ENCODE measurements at regions not wholly inside any gene's neighbourhood (a gene's known extent, or its start where the extent isn't known, plus 50 kb on each side); places are given as distances from the start of the nearest gene placed in this dataset.

DNA sequence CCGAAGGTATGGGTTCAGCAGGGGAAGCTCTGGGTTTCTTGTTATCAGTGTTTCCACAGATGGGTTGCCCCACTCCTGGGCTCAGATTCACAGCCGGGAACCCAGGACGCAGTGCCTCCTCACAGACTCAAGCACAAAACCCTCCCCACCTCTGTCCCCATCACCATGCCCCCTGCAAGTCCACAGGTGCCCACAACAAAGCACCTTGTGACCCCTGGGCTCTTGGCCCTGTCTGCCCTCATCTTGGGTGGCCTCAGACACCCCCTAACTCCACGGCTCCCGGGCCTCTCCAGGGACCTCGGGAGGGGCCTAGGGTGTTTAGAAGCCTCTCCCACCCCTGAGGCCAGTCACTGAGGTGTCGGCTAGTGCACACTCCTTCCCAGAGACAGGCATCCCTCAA is 231.7 kb downstream of the TUBA3C start:
- no peak for ATAC-seq
- no peaks in the 10 kb centered on the region for H3K27me3 ChIP-seq
- peaks cover 0 to 6% of the 10 kb centered on the region in 2 donors for H3K9me3 ChIP-seq
- no peaks in the 10 kb centered on the region for H3K36me3 ChIP-seq
- TF ChIP-seq, protein P1, sequence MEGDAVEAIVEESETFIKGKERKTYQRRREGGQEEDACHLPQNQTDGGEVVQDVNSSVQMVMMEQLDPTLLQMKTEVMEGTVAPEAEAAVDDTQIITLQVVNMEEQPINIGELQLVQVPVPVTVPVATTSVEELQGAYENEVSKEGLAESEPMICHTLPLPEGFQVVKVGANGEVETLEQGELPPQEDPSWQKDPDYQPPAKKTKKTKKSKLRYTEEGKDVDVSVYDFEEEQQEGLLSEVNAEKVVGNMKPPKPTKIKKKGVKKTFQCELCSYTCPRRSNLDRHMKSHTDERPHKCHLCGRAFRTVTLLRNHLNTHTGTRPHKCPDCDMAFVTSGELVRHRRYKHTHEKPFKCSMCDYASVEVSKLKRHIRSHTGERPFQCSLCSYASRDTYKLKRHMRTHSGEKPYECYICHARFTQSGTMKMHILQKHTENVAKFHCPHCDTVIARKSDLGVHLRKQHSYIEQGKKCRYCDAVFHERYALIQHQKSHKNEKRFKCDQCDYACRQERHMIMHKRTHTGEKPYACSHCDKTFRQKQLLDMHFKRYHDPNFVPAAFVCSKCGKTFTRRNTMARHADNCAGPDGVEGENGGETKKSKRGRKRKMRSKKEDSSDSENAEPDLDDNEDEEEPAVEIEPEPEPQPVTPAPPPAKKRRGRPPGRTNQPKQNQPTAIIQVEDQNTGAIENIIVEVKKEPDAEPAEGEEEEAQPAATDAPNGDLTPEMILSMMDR (IDR thresholded peaks at IDR 0.05), result no peak
- DNase-seq, result peak in 1 of 4 donors; percentile 62
- intact Hi-C loops (cut with DNase I), result no loop called here
- no peak overlapping the region for H3K4me3 ChIP-seq
- no peak overlapping the region for H3K27ac ChIP-seq
- H3K4me1 ChIP-seq, result no peaks in the 10 kb centered on the region

DNA sequence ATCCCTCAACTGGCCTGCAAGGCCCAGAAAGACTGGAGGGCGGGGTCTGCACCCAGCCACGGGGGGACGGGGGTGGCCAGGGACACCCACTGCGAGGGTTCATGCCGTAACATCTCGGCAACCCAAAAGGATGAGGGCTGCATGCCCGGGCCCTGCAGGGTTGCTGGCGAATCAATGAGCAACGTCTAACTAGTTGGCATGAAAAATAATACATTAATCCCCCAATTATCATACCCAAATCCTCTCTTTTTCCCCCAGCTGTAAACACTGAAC is 232.2 kb downstream of the TUBA3C start:
- TF ChIP-seq, protein P1 (IDR thresholded peaks at IDR 0.05), result no peak
- peaks cover 0 to 8% of the 10 kb centered on the region in 2 donors for H3K9me3 ChIP-seq

DNA sequence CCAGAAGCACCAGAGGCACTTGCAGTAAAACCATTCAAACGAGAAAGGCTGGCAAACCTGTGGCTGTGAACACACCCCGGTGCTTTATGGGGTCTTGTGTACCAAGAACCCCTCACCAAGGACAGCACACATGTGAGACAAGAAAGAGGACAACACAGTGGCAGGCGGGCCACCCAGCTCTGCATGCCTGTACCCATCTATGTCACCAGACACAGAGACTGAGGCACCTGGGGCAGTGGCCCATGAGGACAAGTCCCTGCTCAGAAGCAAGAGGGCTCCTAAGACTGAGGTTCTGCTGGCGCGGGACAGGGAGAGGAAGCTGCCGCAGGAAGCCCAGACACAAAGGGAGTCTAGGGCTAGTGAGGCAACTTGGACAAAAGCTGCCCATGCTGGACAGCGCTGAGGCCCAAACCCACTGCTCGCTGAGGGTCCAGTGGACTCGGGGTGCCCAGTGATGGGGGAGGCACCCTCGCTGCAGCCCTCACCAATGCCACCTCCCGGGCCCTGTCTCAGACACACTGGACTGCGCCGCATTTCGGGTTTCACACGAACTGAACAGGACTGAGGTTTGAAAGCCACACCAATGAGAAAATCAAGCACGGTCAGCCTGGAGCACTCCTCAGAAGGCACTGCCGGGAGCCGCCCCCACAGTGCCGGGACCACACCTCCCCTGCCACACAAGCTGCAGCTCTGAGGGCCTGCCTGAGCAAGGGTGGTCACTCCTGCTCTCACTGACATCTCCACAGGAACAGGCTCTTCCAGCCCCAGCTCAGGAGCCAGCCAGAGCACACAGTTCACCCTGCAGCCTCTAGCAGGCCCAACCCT is 232.7 kb downstream of the TUBA3C start:
- Histone ChIP-seq H3K27me3 (peaks cover 0 to 5% of the 10 kb centered on the region in 2 donors), H3K36me3 (no peaks in the 10 kb centered on the region), H3K4me3 (no peak overlapping the region), H3K4me1 (no peaks in the 10 kb centered on the region), H3K9me3 (peaks cover 0 to 8% of the 10 kb centered on the region in 2 donors), H3K27ac (no peak overlapping the region)
- TF ChIP-seq, protein P1 (IDR thresholded peaks at IDR 0.05), result no peak
- intact Hi-C loops (cut with DNase I), result no loop called here
- DNase-seq (peak in 1 of 4 donors; percentile 58), ATAC-seq (no peak)

More for the DNA sequence above, 232.2 kb downstream of the TUBA3C start:
- H3K27me3 ChIP-seq, result no peaks in the 10 kb centered on the region
- no peaks in the 10 kb centered on the region for H3K36me3 ChIP-seq
- intact Hi-C loops (cut with DNase I), result no loop called here
- H3K4me1 ChIP-seq, result no peaks in the 10 kb centered on the region
- no peak for ATAC-seq
- DNase-seq, result peak in 1 of 4 donors; percentile 37
- H3K27ac ChIP-seq, result no peak overlapping the region
- H3K4me3 ChIP-seq, result no peak overlapping the region

DNA sequence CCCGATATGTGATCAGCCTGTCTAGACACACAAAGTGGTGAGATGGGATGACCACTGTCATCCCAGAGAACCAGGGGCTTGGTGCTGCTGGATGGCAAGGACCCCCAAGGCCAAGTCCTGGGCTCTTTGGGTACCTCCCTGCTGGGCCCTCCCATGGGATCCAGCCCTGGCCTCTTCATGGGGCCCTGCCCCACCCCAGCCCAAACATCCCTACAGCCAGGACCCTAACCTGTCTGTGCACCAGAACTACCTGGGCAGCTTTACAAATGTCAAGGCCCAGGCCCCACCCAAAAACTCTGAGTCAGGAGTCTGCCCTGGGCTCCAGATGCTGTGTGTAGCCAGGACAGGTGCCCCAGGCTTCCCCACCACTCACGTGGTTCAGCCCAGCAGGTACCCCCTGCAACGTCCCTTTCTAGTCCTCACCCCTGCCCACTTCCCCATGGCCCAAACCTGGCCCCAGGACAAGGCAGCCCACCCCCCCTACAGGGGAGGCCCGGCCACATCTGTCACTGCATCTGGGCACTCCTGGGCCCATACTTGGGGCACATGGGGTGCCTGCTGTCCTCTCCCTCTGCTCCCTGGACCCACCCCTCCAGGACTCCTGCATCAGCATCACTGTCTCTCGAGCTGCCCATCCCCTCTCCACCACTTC is 233.5 kb downstream of the TUBA3C start:
- no peaks in the 10 kb centered on the region for H3K36me3 ChIP-seq

More for the DNA sequence above, 233.5 kb downstream of the TUBA3C start:
- peak in 1 of 4 donors; percentile 58 for DNase-seq
- no peak overlapping the region for H3K4me3 ChIP-seq
- H3K4me1 ChIP-seq, result no peaks in the 10 kb centered on the region
- intact Hi-C loops (cut with DNase I), result no loop called here
- H3K27ac ChIP-seq, result no peak overlapping the region
- H3K27me3 ChIP-seq, result peaks cover 0 to 8% of the 10 kb centered on the region in 2 donors
- peaks cover 0 to 8% of the 10 kb centered on the region in 2 donors for H3K9me3 ChIP-seq
- TF ChIP-seq, protein P1 (IDR thresholded peaks at IDR 0.05), result no peak
- no peak for ATAC-seq

Measured in left lung (tissue), 4 donors.